ENCODE measurements at regions not wholly inside any gene's neighbourhood (a gene's known extent, or its start where the extent isn't known, plus 50 kb on each side); places are given as distances from the start of the nearest gene placed in this dataset.

GRCh38 chr7:21094589-21094988, 307.9 kb upstream of the SP8 start:
- Histone ChIP-seq H2AFZ (replicated peaks; ENCODE audit: low read length, poor library complexity) (no peak overlapping the region), H3K9me1 (ENCODE audit: insufficient read depth, low read length) (no peaks in the 10 kb centered on the region), H3K4me3 (ENCODE audit: insufficient read depth, low read depth, low read length) (no peak overlapping the region), H3K4me2 (ENCODE audit: low read depth, low read length) (no peak overlapping the region), H3K9ac (ENCODE audit: low read depth, low read length) (no peak overlapping the region), H4K5ac (ENCODE audit: low read depth, low read length) (no peak overlapping the region), H3K56ac (ENCODE audit: extremely low read depth, insufficient read depth, low read length) (no peak overlapping the region; the same call in 1 of the 2 replicates), H3K23ac (ENCODE audit: low read depth, low read length) (no peak overlapping the region), H2AK9ac (replicated peaks; ENCODE audit: low read depth, low read length, poor library complexity) (no peak overlapping the region), H3K18ac (ENCODE audit: low read depth, low read length) (no peak overlapping the region), H4K91ac (ENCODE audit: insufficient read depth, low read depth, low read length) (no peak overlapping the region), H3K9me3 (ENCODE audit: control insufficient read depth, insufficient read depth, low read length) (peaks cover 10% of the 10 kb centered on the region), H3K36me3 (ENCODE audit: control insufficient read depth, insufficient read depth, low read length) (no peaks in the 10 kb centered on the region), H2BK120ac (ENCODE audit: low read depth, low read length) (no peak overlapping the region), H3K27ac (ENCODE audit: insufficient read depth, low read length) (no peak overlapping the region), H2AK5ac (ENCODE audit: low read depth, low read length) (no peak overlapping the region), H4K8ac (ENCODE audit: low read depth in 2 of 2, low read length in 2 of 2) (no peak overlapping the region), H2BK20ac (ENCODE audit: low read depth, low read length) (no peak overlapping the region), H2BK5ac (ENCODE audit: low read depth, low read length, poor library complexity, severe bottlenecking) (no peak overlapping the region), H3K79me1 (ENCODE audit: low read depth in 1 of 2, low read length in 2 of 2) (no peaks in the 10 kb centered on the region), H3K4ac (ENCODE audit: low read depth, low read length) (no peak overlapping the region), H3K4me1 (ENCODE audit: control insufficient read depth, insufficient read depth, low read length) (no peaks in the 10 kb centered on the region), H2BK15ac (ENCODE audit: low read depth, low read length) (no peak overlapping the region), H4K20me1 (ENCODE audit: insufficient read depth, low read length) (no peaks in the 10 kb centered on the region), H3K27me3 (ENCODE audit: control insufficient read depth, insufficient read depth, low read length) (no peaks in the 10 kb centered on the region), H3K14ac (replicated peaks; ENCODE audit: low read depth, low read length) (no peak overlapping the region)
- TF ChIP-seq SMC3 (IDR thresholded peaks at IDR 0.05; ENCODE audit: low read depth, low read length) = no peak
- ChIA-PET CTCF (no interaction called here), POLR2A (ENCODE audit: unreplicated experiment) (no interaction called here)
- BruUV-seq (replicated peaks) = no TSS peak
- dilution Hi-C loops (cut with HindIII; ENCODE audit: low sequenced_read_pairs, unreplicated experiment) (no loop called here), intact Hi-C loops (cut with micrococcal nuclease) (no loop called here), in situ Hi-C loops (cut with MboI; ENCODE audit: low sequenced_read_pairs) (no loop called here)
- ATAC-seq (ENCODE audit: low read depth) (no peak), DNase-seq (no peak)
